ENCODE measurements at regions not wholly inside any gene's neighbourhood (a gene's known extent, or its start where the extent isn't known, plus 50 kb on each side); places are given as distances from the start of the nearest gene placed in this dataset.
"Not testable (repeated sequence)": the region's sequence is repeated elsewhere in the genome, so short reads cannot be mapped to it uniquely, and the experiment has no call there.

DNA sequence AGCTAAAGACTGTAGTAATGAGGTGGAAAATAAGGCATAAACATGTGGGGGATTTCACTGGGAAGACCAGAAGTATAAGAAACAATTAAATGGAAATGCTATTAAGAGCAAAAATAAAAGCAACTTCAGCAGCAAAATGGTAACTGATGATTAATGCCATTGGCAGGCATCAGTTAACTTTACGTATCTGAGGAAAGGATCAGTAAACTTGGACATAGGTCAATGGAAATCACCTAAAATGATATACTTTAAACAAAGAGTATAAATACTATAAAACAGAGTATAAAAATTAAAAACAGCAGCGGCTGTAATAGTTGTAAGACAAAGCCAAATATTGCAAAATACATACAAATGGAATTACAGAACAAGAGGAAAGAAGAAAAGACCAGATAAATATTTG, 992.1 kb downstream of the DNAH5 start:
- no peaks in the 10 kb centered on the region for H3K4me1 ChIP-seq (ENCODE audit: insufficient read depth, insufficient read length)
- H3K36me3 ChIP-seq (ENCODE audit: insufficient read depth, insufficient read length, low read length): no peaks in the 10 kb centered on the region
- no peak overlapping the region for H3K4me3 ChIP-seq (ENCODE audit: insufficient read length, low read depth)
- no peaks in the 10 kb centered on the region for H3K27me3 ChIP-seq (ENCODE audit: insufficient read depth, insufficient read length)
- no peak overlapping the region for H3K9ac ChIP-seq (ENCODE audit: insufficient read length, low read depth)
- no peaks in the 10 kb centered on the region for H3K9me3 ChIP-seq (ENCODE audit: insufficient read depth, low read length)
- no peak for DNase-seq (ENCODE audit: low read depth, low spot score)
- no peak for TF ChIP-seq YY1 (IDR thresholded peaks at IDR 0.05; ENCODE audit: insufficient read depth, insufficient read length)

DNA sequence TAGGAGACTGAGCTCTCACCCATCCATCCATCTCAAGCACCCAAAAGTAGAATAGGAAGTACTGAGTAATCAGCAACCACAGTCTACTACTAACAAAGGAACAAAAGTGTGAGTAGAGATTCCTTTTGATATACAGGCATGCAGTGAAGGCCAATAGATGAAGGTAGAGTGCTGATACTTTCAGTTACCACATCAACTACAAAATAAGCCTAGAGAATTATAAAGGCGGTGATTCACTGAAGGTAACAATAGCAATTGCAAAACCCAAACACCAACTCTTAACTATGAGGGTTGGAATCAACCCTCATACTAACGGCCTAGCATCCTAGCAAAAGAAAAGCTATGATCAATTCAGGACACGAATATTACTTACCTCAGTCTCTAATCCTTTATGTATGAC, 992.6 kb downstream of the DNAH5 start:
- no peak for DNase-seq (ENCODE audit: low read depth, low spot score)
- no peaks in the 10 kb centered on the region for H3K9me3 ChIP-seq (ENCODE audit: insufficient read depth, low read length)
- no peaks in the 10 kb centered on the region for H3K4me1 ChIP-seq (ENCODE audit: insufficient read depth, insufficient read length)

GRCh38 chr5:12947379-12947778, 997.1 kb downstream of the DNAH5 start:
- TF ChIP-seq YY1 (IDR thresholded peaks at IDR 0.05; ENCODE audit: insufficient read depth, insufficient read length): no peak
- no peak for TF ChIP-seq ZNF274 (IDR thresholded peaks at IDR 0.05; ENCODE audit: low read depth, low read length)
- TF ChIP-seq SUZ12 (IDR thresholded peaks at IDR 0.05; ENCODE audit: extremely low read depth, insufficient read depth, insufficient read length): no peak
- no peak for DNase-seq (ENCODE audit: low read depth, low spot score)
- H3K4me1 ChIP-seq (ENCODE audit: insufficient read depth, insufficient read length): no peaks in the 10 kb centered on the region
- no peaks in the 10 kb centered on the region for H3K36me3 ChIP-seq (ENCODE audit: insufficient read depth, insufficient read length, low read length)
- no peak overlapping the region for H3K9ac ChIP-seq (ENCODE audit: insufficient read length, low read depth)
- H3K9me3 ChIP-seq (ENCODE audit: insufficient read depth, low read length): no peaks in the 10 kb centered on the region
- no peaks in the 10 kb centered on the region for H3K27me3 ChIP-seq (ENCODE audit: insufficient read depth, insufficient read length)
- H3K4me3 ChIP-seq (ENCODE audit: insufficient read length, low read depth): no peak overlapping the region

More for the DNA sequence above, 992.6 kb downstream of the DNAH5 start:
- TF ChIP-seq SUZ12 (IDR thresholded peaks at IDR 0.05; ENCODE audit: extremely low read depth, insufficient read depth, insufficient read length): no peak
- TF ChIP-seq ZNF274 (IDR thresholded peaks at IDR 0.05; ENCODE audit: low read depth, low read length): no peak
- H3K4me3 ChIP-seq (ENCODE audit: insufficient read length, low read depth): no peak overlapping the region
- no peaks in the 10 kb centered on the region for H3K36me3 ChIP-seq (ENCODE audit: insufficient read depth, insufficient read length, low read length)
- no peaks in the 10 kb centered on the region for H3K27me3 ChIP-seq (ENCODE audit: insufficient read depth, insufficient read length)
- no peak overlapping the region for H3K9ac ChIP-seq (ENCODE audit: insufficient read length, low read depth)

- H3K4me1 ChIP-seq (ENCODE audit: insufficient read depth, insufficient read length); DNase-seq (ENCODE audit: low read depth, low spot score); H3K4me3 ChIP-seq (ENCODE audit: insufficient read length, low read depth); H3K9ac ChIP-seq (ENCODE audit: insufficient read length, low read depth); H3K9me3 ChIP-seq (ENCODE audit: insufficient read depth, low read length); H3K27me3 ChIP-seq (ENCODE audit: insufficient read depth, insufficient read length); H3K36me3 ChIP-seq (ENCODE audit: insufficient read depth, insufficient read length, low read length): not testable (repeated sequence)
These were observed 999.0 kb downstream of the DNAH5 start for GRCh38 chr5:12945477-12945876.

- Histone ChIP-seq H3K36me3 (ENCODE audit: insufficient read depth, insufficient read length, low read length) (no peaks in the 10 kb centered on the region), H3K27me3 (ENCODE audit: insufficient read depth, insufficient read length) (no peaks in the 10 kb centered on the region), H3K4me3 (ENCODE audit: insufficient read length, low read depth) (no peak overlapping the region), H3K9ac (ENCODE audit: insufficient read length, low read depth) (no peak overlapping the region), H3K4me1 (ENCODE audit: insufficient read depth, insufficient read length) (no peaks in the 10 kb centered on the region), H3K9me3 (ENCODE audit: insufficient read depth, low read length) (no peaks in the 10 kb centered on the region)
- no peak for DNase-seq (ENCODE audit: low read depth, low spot score)
- TF ChIP-seq YY1 (IDR thresholded peaks at IDR 0.05; ENCODE audit: insufficient read depth, insufficient read length): no peak
- no peak for TF ChIP-seq SUZ12 (IDR thresholded peaks at IDR 0.05; ENCODE audit: extremely low read depth, insufficient read depth, insufficient read length)
- no peak for TF ChIP-seq ZNF274 (IDR thresholded peaks at IDR 0.05; ENCODE audit: low read depth, low read length)
These were observed 1008.3 kb downstream of the DNAH5 start for GRCh38 chr5:12936221-12936620.

DNA sequence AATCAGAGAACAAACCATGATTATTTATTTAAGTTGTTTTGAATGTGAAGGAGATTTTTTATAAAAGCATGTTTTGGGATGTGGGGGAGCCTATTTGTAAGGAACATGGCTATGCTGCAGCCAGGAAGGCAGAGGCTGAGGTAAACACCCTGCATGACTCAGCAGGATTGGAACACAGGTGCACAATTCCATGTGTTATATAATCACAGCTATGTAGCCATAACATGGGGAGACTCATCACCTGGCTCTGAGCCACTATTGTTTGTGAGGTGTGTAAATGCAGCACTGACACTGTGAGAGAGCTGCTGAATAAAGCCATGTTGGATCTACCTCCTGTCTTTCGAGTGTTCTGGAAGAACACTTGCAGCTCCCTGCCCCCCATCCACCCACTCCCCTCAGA, 1009.8 kb downstream of the DNAH5 start:
- TF ChIP-seq YY1 (IDR thresholded peaks at IDR 0.05; ENCODE audit: insufficient read depth, insufficient read length) (no peak), SUZ12 (IDR thresholded peaks at IDR 0.05; ENCODE audit: extremely low read depth, insufficient read depth, insufficient read length) (no peak), ZNF274 (IDR thresholded peaks at IDR 0.05; ENCODE audit: low read depth, low read length) (no peak)

GRCh38 chr5:12920527-12920926, 1016.3 kb upstream of the CTNND2 start:
- Histone ChIP-seq H3K4me3 (ENCODE audit: insufficient read length, low read depth) (no peak overlapping the region), H3K9me3 (ENCODE audit: insufficient read depth, low read length) (no peaks in the 10 kb centered on the region), H3K36me3 (ENCODE audit: insufficient read depth, insufficient read length, low read length) (no peaks in the 10 kb centered on the region), H3K9ac (ENCODE audit: insufficient read length, low read depth) (no peak overlapping the region), H3K27me3 (ENCODE audit: insufficient read depth, insufficient read length) (no peaks in the 10 kb centered on the region), H3K4me1 (ENCODE audit: insufficient read depth, insufficient read length) (no peaks in the 10 kb centered on the region)
- TF ChIP-seq SUZ12 (IDR thresholded peaks at IDR 0.05; ENCODE audit: extremely low read depth, insufficient read depth, insufficient read length): no peak
- no peak for TF ChIP-seq ZNF274 (IDR thresholded peaks at IDR 0.05; ENCODE audit: low read depth, low read length)
- DNase-seq (ENCODE audit: low read depth, low spot score): no peak

More for the DNA sequence above, 1009.8 kb downstream of the DNAH5 start:
- H3K27me3 ChIP-seq (ENCODE audit: insufficient read depth, insufficient read length): no peaks in the 10 kb centered on the region
- no peak overlapping the region for H3K9ac ChIP-seq (ENCODE audit: insufficient read length, low read depth)
- no peak for DNase-seq (ENCODE audit: low read depth, low spot score)
- no peaks in the 10 kb centered on the region for H3K9me3 ChIP-seq (ENCODE audit: insufficient read depth, low read length)
- no peaks in the 10 kb centered on the region for H3K4me1 ChIP-seq (ENCODE audit: insufficient read depth, insufficient read length)
- no peak overlapping the region for H3K4me3 ChIP-seq (ENCODE audit: insufficient read length, low read depth)
- no peaks in the 10 kb centered on the region for H3K36me3 ChIP-seq (ENCODE audit: insufficient read depth, insufficient read length, low read length)

DNA sequence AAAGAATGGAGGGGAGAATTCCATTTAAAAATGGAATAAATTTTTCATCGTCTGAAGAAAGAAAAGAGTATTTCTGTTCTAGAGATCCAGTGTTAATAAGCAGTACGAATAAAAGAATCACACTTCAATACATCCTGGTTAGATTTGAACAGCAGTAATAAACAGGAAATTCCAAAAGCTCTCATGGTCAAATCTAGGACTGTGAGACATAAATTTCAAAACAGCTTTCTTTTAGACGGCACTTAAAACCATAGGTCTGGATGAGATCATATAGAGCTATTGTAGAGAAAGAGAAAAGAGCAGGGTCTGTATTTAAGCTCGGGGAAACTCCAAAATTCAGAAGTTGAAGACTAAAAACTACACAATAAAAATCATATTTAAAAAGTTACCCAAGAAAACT, 1006.9 kb upstream of the CTNND2 start:
- Histone ChIP-seq H3K27me3 (ENCODE audit: insufficient read depth, insufficient read length) (no peaks in the 10 kb centered on the region), H3K4me3 (ENCODE audit: insufficient read length, low read depth) (no peak overlapping the region), H3K36me3 (ENCODE audit: insufficient read depth, insufficient read length, low read length) (no peaks in the 10 kb centered on the region), H3K9ac (ENCODE audit: insufficient read length, low read depth) (no peak overlapping the region), H3K9me3 (ENCODE audit: insufficient read depth, low read length) (no peaks in the 10 kb centered on the region), H3K4me1 (ENCODE audit: insufficient read depth, insufficient read length) (no peaks in the 10 kb centered on the region)
- DNase-seq (ENCODE audit: low read depth, low spot score): no peak
- TF ChIP-seq SUZ12 (IDR thresholded peaks at IDR 0.05; ENCODE audit: extremely low read depth, insufficient read depth, insufficient read length): no peak
- TF ChIP-seq YY1 (IDR thresholded peaks at IDR 0.05; ENCODE audit: insufficient read depth, insufficient read length): no peak
- no peak for TF ChIP-seq ZNF274 (IDR thresholded peaks at IDR 0.05; ENCODE audit: low read depth, low read length)

All from NT2/D1 (cell line).